Naive thymus-derived CD8-positive, alpha-beta T cell (primary cell): ENCODE measurements at regions not wholly inside any gene's neighbourhood (a gene's known extent, or its start where the extent isn't known, plus 50 kb on each side); places are given as distances from the start of the nearest gene placed in this dataset.

ENCODE experiments used
- ATAC-seq, 2 donors: fragments of 150-1000 bp; cut with Tn5 transposase in 1 of 2; sonication (Bioruptor Pico), chemical (Tn5 transposase) in 1 of 2; 1 replicate in 1 of 2; 2 replicates in 1 of 2; pipeline ENCODE4 v1.10.0; 2021; ENCODE audit warnings: mild to moderate bottlenecking in 2 of 2, moderate library complexity in 2 of 2
- POLR2A ChIA-PET: fragments of 350-600 bp; sonication (Branson Sonifier 250); formaldehyde crosslinking; loops from one replicate; lab custom pipeline; 2021; ENCODE audit warnings: antibody characterized with exemption; lab: Charles Lee
- DNase-seq, 10 donors: peaks; one replicate each; pipeline versions ENCODE4 v3.0.0 to v3.0.0-alpha.2; 2020 to 2022
- H3K27ac Mint-ChIP-seq, 10 donors: one replicate each; pipeline ENCODE4 v1.8.0; 2020 to 2022; ENCODE audit warnings: mild to moderate bottlenecking in 10 of 10, mixed read lengths in 10 of 10, moderate library complexity in 4 of 10, inconsistent platforms in 1 of 10
- H3K27me3 Mint-ChIP-seq, 5 donors: one replicate each; pipeline ENCODE4 v1.8.0; 2021 to 2022; ENCODE audit warnings: mixed read lengths in 5 of 5
- H3K36me3 Mint-ChIP-seq, 3 donors: one replicate each; pipeline ENCODE4 v1.8.0; 2020 to 2022; ENCODE audit warnings: mixed read lengths in 3 of 3, mild to moderate bottlenecking in 2 of 3, inconsistent platforms in 1 of 3
- H3K4me1 Mint-ChIP-seq, 4 donors: one replicate each; pipeline ENCODE4 v1.8.0; 2021 to 2022; ENCODE audit warnings: mixed read lengths in 4 of 4
- H3K4me3 Mint-ChIP-seq, 10 donors: one replicate each; pipeline ENCODE4 v1.8.0; 2020 to 2022; ENCODE audit warnings: mild to moderate bottlenecking in 10 of 10, mixed read lengths in 10 of 10, moderate library complexity in 6 of 10, inconsistent platforms in 1 of 10
- H3K9me3 Mint-ChIP-seq, 9 donors: one replicate each; pipeline ENCODE4 v1.8.0; 2020 to 2022; ENCODE audit warnings: mixed read lengths in 9 of 9, mild to moderate bottlenecking in 3 of 9, inconsistent platforms in 1 of 9, moderate library complexity in 1 of 9

GRCh38 chr1:181153634-181153961 is 65.1 kb downstream of the IER5 start:
- POLR2A ChIA-PET, result interaction anchor here (0.9 kb wide), 1 partner anchor 49 kb away, joined by 3 read pairs; no protein-coding TSS in a partner anchor
- no peaks in the 10 kb centered on the region for H3K9me3 Mint-ChIP-seq
- DNase-seq, result no peak
- H3K36me3 Mint-ChIP-seq, result no peaks in the 10 kb centered on the region
- no peaks in the 10 kb centered on the region for H3K27me3 Mint-ChIP-seq
- H3K4me3 Mint-ChIP-seq, result no peak overlapping the region
- ATAC-seq, result no peak
- peaks cover 25 to 61% (median 54%) of the 10 kb centered on the region in 4 donors for H3K4me1 Mint-ChIP-seq
- H3K27ac Mint-ChIP-seq, result peak overlapping the region in 2 of 10 donors; percentile 72 to 74

GRCh38 chr1:181155339-181155738 is 66.8 kb downstream of the IER5 start:
- no peaks in the 10 kb centered on the region for H3K9me3 Mint-ChIP-seq
- DNase-seq, result no peak
- no peak overlapping the region for H3K4me3 Mint-ChIP-seq
- H3K27ac Mint-ChIP-seq, result no peak overlapping the region
- ATAC-seq, result no peak
- POLR2A ChIA-PET, result no interaction called here
- no peaks in the 10 kb centered on the region for H3K36me3 Mint-ChIP-seq
- peaks cover 22 to 60% (median 53%) of the 10 kb centered on the region in 4 donors for H3K4me1 Mint-ChIP-seq
- no peaks in the 10 kb centered on the region for H3K27me3 Mint-ChIP-seq

- no peaks in the 10 kb centered on the region for H3K27me3 Mint-ChIP-seq
- DNase-seq (peak in 8 of 10 donors; percentile 40 to 80 (median 65)), ATAC-seq (peak; percentile 85 to 86)
- peaks cover 0 to 18% (median 7%) of the 10 kb centered on the region in 3 donors for H3K36me3 Mint-ChIP-seq
- peak overlapping the region; percentile 57 to 93 (median 86) for H3K27ac Mint-ChIP-seq
- H3K4me1 Mint-ChIP-seq, result peaks cover 19 to 45% (median 41%) of the 10 kb centered on the region in 4 donors
- POLR2A ChIA-PET, result interaction anchor here (0.7 to 4.4 kb wide), 5 partner anchors 11 to 657 kb away, joined by 3 to 30 read pairs (median 4); partner anchors contain the start of gene ACBD6
- H3K9me3 Mint-ChIP-seq, result peaks cover 2 to 28% (median 19%) of the 10 kb centered on the region in 9 donors
- H3K4me3 Mint-ChIP-seq, result peak overlapping the region; percentile 26 to 82 (median 56)
These were observed 71.1 kb downstream of the IER5 start for GRCh38 chr1:181159451-181160140.

- no peak for DNase-seq
- peak overlapping the region in 5 of 10 donors; percentile 50 to 82 (median 71) for H3K4me3 Mint-ChIP-seq
- no peaks in the 10 kb centered on the region for H3K27me3 Mint-ChIP-seq
- peak overlapping the region; percentile 57 to 93 (median 86) for H3K27ac Mint-ChIP-seq
- H3K9me3 Mint-ChIP-seq, result peaks cover 2 to 32% (median 24%) of the 10 kb centered on the region in 9 donors
- POLR2A ChIA-PET, result interaction anchor here (0.7 to 4.4 kb wide), 5 partner anchors 11 to 657 kb away, joined by 3 to 30 read pairs (median 4); partner anchors contain the start of gene ACBD6
- H3K4me1 Mint-ChIP-seq, result peaks cover 19 to 44% (median 41%) of the 10 kb centered on the region in 4 donors
- ATAC-seq, result no peak
- H3K36me3 Mint-ChIP-seq, result peaks cover 0 to 22% (median 10%) of the 10 kb centered on the region in 3 donors
These were observed 71.8 kb downstream of the IER5 start for GRCh38 chr1:181160322-181160721.

- H3K27me3 Mint-ChIP-seq, result no peaks in the 10 kb centered on the region
- ATAC-seq, result peak in 1 of 2 donors; percentile 15
- peaks cover 19 to 45% (median 41%) of the 10 kb centered on the region in 4 donors for H3K4me1 Mint-ChIP-seq
- peaks cover 0 to 22% (median 11%) of the 10 kb centered on the region in 3 donors for H3K36me3 Mint-ChIP-seq
- DNase-seq, result peak in 2 of 10 donors; percentile 23 to 32
- peaks cover 2 to 35% (median 26%) of the 10 kb centered on the region in 9 donors for H3K9me3 Mint-ChIP-seq
- peak overlapping the region in 1 of 10 donors; percentile 60 for H3K4me3 Mint-ChIP-seq
- H3K27ac Mint-ChIP-seq, result peak overlapping the region; percentile 21 to 92 (median 84)
- POLR2A ChIA-PET, result interaction anchor here (0.5 to 4.4 kb wide), 6 partner anchors 12 to 235 kb away, joined by 3 to 30 read pairs (median 4); partner anchors contain the start of gene MR1
These were observed 72.7 kb downstream of the IER5 start for GRCh38 chr1:181160998-181161870.

GRCh38 chr1:181163662-181164061 is 75.2 kb downstream of the IER5 start:
- H3K27ac Mint-ChIP-seq, result no peak overlapping the region
- H3K36me3 Mint-ChIP-seq, result peaks cover 0 to 22% (median 11%) of the 10 kb centered on the region in 3 donors
- no peak overlapping the region for H3K4me3 Mint-ChIP-seq
- ATAC-seq (no peak), DNase-seq (no peak)
- peaks cover 2 to 38% (median 29%) of the 10 kb centered on the region in 9 donors for H3K9me3 Mint-ChIP-seq
- POLR2A ChIA-PET, result interaction anchor here (0.6 to 1.7 kb wide), 6 partner anchors 15 to 75 kb away, joined by 3 to 4 read pairs (median 3); no protein-coding TSS in a partner anchor
- H3K27me3 Mint-ChIP-seq, result no peaks in the 10 kb centered on the region
- H3K4me1 Mint-ChIP-seq, result peaks cover 20 to 36% (median 33%) of the 10 kb centered on the region in 4 donors

GRCh38 chr1:181166377-181167196 is 78.1 kb downstream of the IER5 start:
- peaks cover 2 to 37% (median 24%) of the 10 kb centered on the region in 9 donors for H3K9me3 Mint-ChIP-seq
- H3K36me3 Mint-ChIP-seq, result peaks cover 0 to 22% (median 11%) of the 10 kb centered on the region in 3 donors
- H3K4me3 Mint-ChIP-seq, result peak overlapping the region; percentile 34 to 83 (median 75)
- ATAC-seq, result peak; percentile 99 to 100
- peak overlapping the region in 7 of 10 donors; percentile 57 to 90 (median 78) for H3K27ac Mint-ChIP-seq
- DNase-seq, result peak; percentile 35 to 88 (median 77)
- POLR2A ChIA-PET, result interaction anchor here (0.7 to 1.8 kb wide), 6 partner anchors 17 to 83 kb away, joined by 3 to 11 read pairs (median 4); partner anchors contain the start of gene IER5
- H3K4me1 Mint-ChIP-seq, result peaks cover 3 to 8% (median 6%) of the 10 kb centered on the region in 4 donors
- H3K27me3 Mint-ChIP-seq, result no peaks in the 10 kb centered on the region

GRCh38 chr1:181169281-181169865 is 80.9 kb downstream of the IER5 start:
- no peak for ATAC-seq
- no peak overlapping the region for H3K4me3 Mint-ChIP-seq
- H3K4me1 Mint-ChIP-seq, result peaks cover 4 to 11% (median 6%) of the 10 kb centered on the region in 4 donors
- peaks cover 2 to 32% (median 13%) of the 10 kb centered on the region in 9 donors for H3K9me3 Mint-ChIP-seq
- POLR2A ChIA-PET, result interaction anchor here (1.4 kb wide), 1 partner anchor 26 kb away, joined by 3 read pairs; no protein-coding TSS in a partner anchor
- no peak for DNase-seq
- peaks cover 0 to 16% (median 11%) of the 10 kb centered on the region in 3 donors for H3K36me3 Mint-ChIP-seq
- peaks cover 0 to 6% (median 0%) of the 10 kb centered on the region in 5 donors for H3K27me3 Mint-ChIP-seq
- H3K27ac Mint-ChIP-seq, result peak overlapping the region in 1 of 10 donors; percentile 17

- Mint-ChIP-seq H3K27me3 (peaks cover 0 to 6% (median 0%) of the 10 kb centered on the region in 5 donors), H3K36me3 (peaks cover 0 to 10% (median 9%) of the 10 kb centered on the region in 3 donors), H3K27ac (peak overlapping the region in 2 of 10 donors; percentile 10 to 37), H3K4me1 (peaks cover 4 to 11% (median 6%) of the 10 kb centered on the region in 4 donors), H3K9me3 (peaks cover 0 to 24% (median 5%) of the 10 kb centered on the region in 9 donors), H3K4me3 (no peak overlapping the region)
- POLR2A ChIA-PET, result interaction anchor here (1.4 kb wide), 1 partner anchor 27 kb away, joined by 3 read pairs; no protein-coding TSS in a partner anchor
- DNase-seq (no peak), ATAC-seq (no peak)
These were observed 81.7 kb downstream of the IER5 start for GRCh38 chr1:181170194-181170593.

GRCh38 chr1:181172082-181172481 is 83.6 kb downstream of the IER5 start:
- DNase-seq (no peak), ATAC-seq (no peak)
- H3K36me3 Mint-ChIP-seq, result peaks cover 0 to 10% (median 7%) of the 10 kb centered on the region in 3 donors
- H3K27ac Mint-ChIP-seq, result no peak overlapping the region
- peaks cover 0 to 7% (median 3%) of the 10 kb centered on the region in 5 donors for H3K27me3 Mint-ChIP-seq
- no peak overlapping the region for H3K4me3 Mint-ChIP-seq
- peaks cover 0 to 6% (median 2%) of the 10 kb centered on the region in 4 donors for H3K4me1 Mint-ChIP-seq
- POLR2A ChIA-PET, result no interaction called here
- H3K9me3 Mint-ChIP-seq, result peaks cover 0 to 21% (median 4%) of the 10 kb centered on the region in 9 donors
